Right lobe of liver (tissue), 4 donors: ENCODE measurements at regions not wholly inside any gene's neighbourhood (a gene's known extent, or its start where the extent isn't known, plus 50 kb on each side); places are given as distances from the start of the nearest gene placed in this dataset.

ENCODE experiments used
- POLR2A ChIP-seq: fragments of 450-650 bp; IDR thresholded peaks from one replicate; pipeline ENCODE4 v1.6.1; 2017; ENCODE audit warnings: antibody characterized with exemption, mild to moderate bottlenecking
- TF ChIP-seq, protein P1 (sequence below), 4 donors: fragments of 200-600 bp in 3 of 4; fragments of 450-650 bp in 1 of 4; IDR thresholded peaks; one replicate each; pipeline versions ENCODE4 v1.5.1 to v1.8.0; 2016 to 2022; ENCODE audit warnings: antibody characterized with exemption in 4 of 4, mild to moderate bottlenecking in 2 of 4
- donor health status: DM: no; HTN: no; CAD: no.
- donor health status: DM: no; HTN: no; CAD: no.
- donor health status: DM: no; HTN: yes; CAD: no.

DNA sequence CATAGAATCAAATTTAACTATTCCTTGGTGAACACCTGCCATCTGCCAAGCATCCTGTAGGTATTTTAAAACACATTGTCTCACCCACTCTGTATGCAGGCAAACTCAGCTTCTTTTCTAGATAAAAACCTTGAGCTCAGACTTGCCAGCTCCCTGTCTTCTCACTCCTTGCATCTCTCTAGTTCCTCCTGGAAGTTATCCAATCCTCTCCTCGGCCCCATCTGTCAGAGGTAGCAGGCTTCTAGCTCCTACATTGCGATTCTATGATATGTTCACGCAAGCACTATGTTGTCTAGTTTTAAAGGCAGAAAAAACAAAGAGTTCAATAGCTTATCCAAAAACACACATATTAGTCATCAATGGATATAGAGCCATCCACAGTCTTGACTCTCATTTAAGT, 67.0 kb upstream of the APCDD1 start:
- no peak for TF ChIP-seq POLR2A
- TF ChIP-seq, protein P1, sequence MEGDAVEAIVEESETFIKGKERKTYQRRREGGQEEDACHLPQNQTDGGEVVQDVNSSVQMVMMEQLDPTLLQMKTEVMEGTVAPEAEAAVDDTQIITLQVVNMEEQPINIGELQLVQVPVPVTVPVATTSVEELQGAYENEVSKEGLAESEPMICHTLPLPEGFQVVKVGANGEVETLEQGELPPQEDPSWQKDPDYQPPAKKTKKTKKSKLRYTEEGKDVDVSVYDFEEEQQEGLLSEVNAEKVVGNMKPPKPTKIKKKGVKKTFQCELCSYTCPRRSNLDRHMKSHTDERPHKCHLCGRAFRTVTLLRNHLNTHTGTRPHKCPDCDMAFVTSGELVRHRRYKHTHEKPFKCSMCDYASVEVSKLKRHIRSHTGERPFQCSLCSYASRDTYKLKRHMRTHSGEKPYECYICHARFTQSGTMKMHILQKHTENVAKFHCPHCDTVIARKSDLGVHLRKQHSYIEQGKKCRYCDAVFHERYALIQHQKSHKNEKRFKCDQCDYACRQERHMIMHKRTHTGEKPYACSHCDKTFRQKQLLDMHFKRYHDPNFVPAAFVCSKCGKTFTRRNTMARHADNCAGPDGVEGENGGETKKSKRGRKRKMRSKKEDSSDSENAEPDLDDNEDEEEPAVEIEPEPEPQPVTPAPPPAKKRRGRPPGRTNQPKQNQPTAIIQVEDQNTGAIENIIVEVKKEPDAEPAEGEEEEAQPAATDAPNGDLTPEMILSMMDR (IDR thresholded peaks at IDR 0.05), result no peak
